Muscle layer of duodenum (tissue), 2 donors: ENCODE measurements at regions not wholly inside any gene's neighbourhood (a gene's known extent, or its start where the extent isn't known, plus 50 kb on each side); places are given as distances from the start of the nearest gene placed in this dataset.

Experiments used
- H3K27ac ChIP-seq: one replicate; pipeline ENCODE4 v1.7.0; 2013; ENCODE audit warnings: mild to moderate bottlenecking, low read length
- H3K27me3 ChIP-seq: one replicate; pipeline ENCODE4 v1.7.0; 2013; ENCODE audit warnings: low read depth, mild to moderate bottlenecking, control low read depth, low read length
- H3K36me3 ChIP-seq, 2 donors: one replicate each; pipeline ENCODE4 v1.7.0; 2013; ENCODE audit warnings: low read length in 2 of 2, control low read depth in 1 of 2, mild to moderate bottlenecking in 1 of 2; ENCODE audit not compliant: insufficient read depth in 2 of 2, control insufficient read depth in 1 of 2
- H3K4me1 ChIP-seq, 2 donors: one replicate each; pipeline ENCODE4 v1.7.0; 2013; ENCODE audit warnings: low read length in 2 of 2, mild to moderate bottlenecking in 2 of 2, control low read depth in 1 of 2, moderate library complexity in 1 of 2; ENCODE audit not compliant: insufficient read depth in 2 of 2, control insufficient read depth in 1 of 2
- H3K4me3 ChIP-seq, 2 donors: one replicate each; pipeline ENCODE4 v1.7.0; 2013; ENCODE audit warnings: low read length in 2 of 2, low read depth in 1 of 2, mild to moderate bottlenecking in 1 of 2
- H3K9me3 ChIP-seq, 2 donors: one replicate each; pipeline ENCODE4 v1.7.0; 2013; ENCODE audit warnings: low read length in 2 of 2, control low read depth in 1 of 2, mild to moderate bottlenecking in 1 of 2; ENCODE audit not compliant: control insufficient read depth in 1 of 2
- donor health status: healthy.

DNA sequence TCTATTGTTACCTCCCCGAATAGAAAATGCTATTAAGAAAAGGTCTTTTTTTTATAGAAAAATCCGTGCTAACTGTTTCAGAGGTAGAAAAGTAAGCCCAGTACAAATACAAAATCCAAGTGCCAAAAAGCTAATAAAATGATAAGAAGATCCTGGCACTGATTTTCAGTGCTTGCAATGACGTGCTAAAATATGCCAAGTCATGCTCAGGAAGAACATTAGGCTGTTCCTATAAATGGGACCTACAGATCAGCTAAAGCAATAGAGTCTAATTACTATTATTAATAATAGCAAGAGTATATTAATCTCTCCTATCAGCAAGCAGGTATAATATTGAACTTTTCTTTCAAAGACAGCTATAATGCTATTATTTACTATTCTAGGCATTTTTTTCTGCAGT, 305.8 kb downstream of the PPARGC1A start:
- Histone ChIP-seq H3K36me3 (no peaks in the 10 kb centered on the region), H3K27ac (no peak overlapping the region), H3K27me3 (no peaks in the 10 kb centered on the region), H3K9me3 (no peaks in the 10 kb centered on the region), H3K4me1 (no peaks in the 10 kb centered on the region), H3K4me3 (no peak overlapping the region)

DNA sequence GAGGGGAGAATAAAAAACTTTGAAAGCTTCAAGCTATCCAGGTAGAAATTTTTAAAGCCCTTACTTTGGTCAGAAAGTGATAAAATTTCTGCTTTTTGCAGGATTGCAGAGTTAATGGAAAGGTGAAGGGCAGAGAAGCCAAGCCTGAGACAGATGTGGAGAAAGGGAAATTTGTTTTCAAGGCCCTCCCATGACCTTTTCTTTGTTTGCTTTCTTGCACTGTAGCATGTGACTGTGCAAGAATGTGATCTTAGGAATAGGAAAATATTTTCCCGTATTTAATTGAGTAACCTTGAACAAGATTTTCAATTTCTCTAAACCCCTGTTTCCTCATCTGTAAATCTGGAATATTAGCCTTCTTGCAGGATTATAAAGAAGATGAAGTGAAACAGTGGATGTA, 307.2 kb downstream of the PPARGC1A start:
- no peak overlapping the region for H3K27ac ChIP-seq
- H3K9me3 ChIP-seq, result no peaks in the 10 kb centered on the region
- no peaks in the 10 kb centered on the region for H3K4me1 ChIP-seq
- H3K27me3 ChIP-seq, result no peaks in the 10 kb centered on the region
- H3K4me3 ChIP-seq, result no peak overlapping the region
- H3K36me3 ChIP-seq, result no peaks in the 10 kb centered on the region

DNA sequence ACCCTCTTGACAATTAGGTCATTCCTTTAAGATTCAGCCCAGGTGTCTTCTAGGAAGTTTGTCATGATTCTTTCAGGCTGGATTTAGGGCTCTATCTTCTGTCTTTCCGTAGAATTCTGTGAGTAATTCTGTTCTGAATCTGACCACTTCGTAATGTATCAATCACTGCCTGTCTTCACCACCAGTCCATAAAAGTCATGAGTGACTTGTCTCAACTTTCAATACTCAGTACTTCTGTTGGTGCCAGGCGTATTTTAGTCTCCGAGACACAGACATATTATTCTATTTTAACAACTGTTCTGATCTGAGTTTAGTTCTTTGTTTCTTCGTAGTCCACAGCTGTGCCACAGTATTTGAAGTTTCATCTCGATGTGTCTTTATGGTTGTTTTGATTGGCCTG, 310.7 kb downstream of the PPARGC1A start:
- Histone ChIP-seq H3K27me3 (no peaks in the 10 kb centered on the region), H3K4me1 (no peaks in the 10 kb centered on the region), H3K4me3 (no peak overlapping the region), H3K27ac (no peak overlapping the region), H3K36me3 (no peaks in the 10 kb centered on the region), H3K9me3 (no peaks in the 10 kb centered on the region)

DNA sequence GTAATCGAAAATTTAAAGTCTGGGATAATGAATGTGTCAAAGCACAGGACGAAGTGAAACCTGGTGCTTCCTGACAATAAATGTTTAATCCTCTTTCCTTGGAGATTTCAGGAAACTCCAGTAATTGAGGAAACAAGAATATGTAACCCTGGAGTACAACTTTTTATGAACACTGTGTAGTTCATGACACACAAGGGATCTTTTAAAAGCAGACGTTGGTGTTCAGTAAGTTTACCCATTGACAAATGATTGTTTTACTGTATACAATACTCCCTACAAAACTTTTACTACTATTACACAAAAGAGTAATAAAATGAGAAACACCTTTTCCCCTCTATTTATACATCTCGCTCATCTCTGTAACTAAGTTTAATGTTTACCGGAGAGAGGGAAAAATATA, 312.4 kb downstream of the PPARGC1A start:
- H3K4me1 ChIP-seq, result no peaks in the 10 kb centered on the region
- H3K27ac ChIP-seq, result no peak overlapping the region
- H3K36me3 ChIP-seq, result no peaks in the 10 kb centered on the region
- H3K4me3 ChIP-seq, result no peak overlapping the region
- no peaks in the 10 kb centered on the region for H3K9me3 ChIP-seq
- H3K27me3 ChIP-seq, result no peaks in the 10 kb centered on the region

DNA sequence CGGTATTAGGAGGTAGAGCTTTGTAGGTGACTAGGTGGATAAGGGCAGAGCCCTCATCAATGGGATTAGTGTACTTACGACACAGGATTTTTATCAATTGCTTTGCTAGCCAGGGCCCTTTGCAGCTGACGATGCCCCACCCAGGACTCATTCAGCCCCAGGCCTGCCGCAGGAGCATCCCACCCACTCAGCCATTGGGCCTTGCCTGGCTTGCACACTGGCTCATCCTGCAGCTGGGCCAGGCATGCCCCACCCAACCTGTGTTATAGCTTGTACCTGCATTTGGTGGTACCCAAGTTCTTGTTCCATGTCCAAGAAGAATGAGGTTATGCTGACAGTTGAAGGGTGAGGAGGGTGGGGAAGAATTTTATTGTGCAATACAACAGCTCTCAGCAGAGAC, 317.5 kb downstream of the PPARGC1A start:
- H3K36me3 ChIP-seq, result no peaks in the 10 kb centered on the region
- H3K27ac ChIP-seq, result no peak overlapping the region
- no peaks in the 10 kb centered on the region for H3K9me3 ChIP-seq
- H3K4me1 ChIP-seq, result no peaks in the 10 kb centered on the region
- H3K27me3 ChIP-seq, result no peaks in the 10 kb centered on the region
- no peak overlapping the region for H3K4me3 ChIP-seq

DNA sequence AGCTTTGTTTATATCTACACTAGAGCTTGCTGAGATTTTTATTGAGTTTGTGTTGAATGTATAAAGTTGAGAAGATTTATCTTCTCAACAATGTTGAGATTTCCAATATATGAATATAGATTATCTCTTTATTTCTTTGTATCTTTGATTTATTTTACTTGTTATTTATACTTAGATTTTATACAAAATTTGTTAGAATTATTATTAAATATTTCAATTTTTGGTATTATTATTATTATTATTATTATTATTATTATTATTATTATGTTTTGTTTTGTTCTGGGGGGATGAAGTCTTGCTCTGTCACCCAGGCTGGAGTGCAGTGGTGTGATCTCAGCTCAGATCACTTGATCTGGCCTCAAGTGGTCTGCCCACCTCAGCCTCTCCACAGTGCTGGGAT, 322.5 kb downstream of the PPARGC1A start:
- H3K9me3 ChIP-seq, result no peaks in the 10 kb centered on the region
- no peak overlapping the region for H3K4me3 ChIP-seq
- no peak overlapping the region for H3K27ac ChIP-seq
- no peaks in the 10 kb centered on the region for H3K27me3 ChIP-seq
- H3K36me3 ChIP-seq, result no peaks in the 10 kb centered on the region
- H3K4me1 ChIP-seq, result no peaks in the 10 kb centered on the region

DNA sequence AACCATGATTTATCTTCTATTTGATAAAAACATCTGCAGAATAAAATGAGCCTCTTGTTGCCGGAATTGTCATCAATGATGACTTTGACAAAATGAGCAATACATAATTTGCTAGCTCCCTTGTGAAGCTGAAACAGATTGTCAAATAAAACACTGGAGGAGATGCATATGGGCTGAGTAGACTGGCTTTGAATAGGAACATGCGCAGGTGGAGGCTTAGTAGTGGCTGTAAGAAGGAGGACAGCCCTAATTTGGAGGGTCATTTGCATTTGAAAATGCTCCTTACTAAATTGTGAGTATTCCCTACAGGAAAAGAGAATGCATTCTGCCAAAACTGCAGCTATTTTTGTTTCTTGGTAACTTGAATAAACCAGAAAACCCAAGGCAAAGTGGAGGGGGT, 329.1 kb downstream of the PPARGC1A start:
- Histone ChIP-seq H3K4me1 (no peaks in the 10 kb centered on the region), H3K36me3 (no peaks in the 10 kb centered on the region), H3K27me3 (no peaks in the 10 kb centered on the region), H3K9me3 (no peaks in the 10 kb centered on the region), H3K4me3 (no peak overlapping the region), H3K27ac (no peak overlapping the region)

DNA sequence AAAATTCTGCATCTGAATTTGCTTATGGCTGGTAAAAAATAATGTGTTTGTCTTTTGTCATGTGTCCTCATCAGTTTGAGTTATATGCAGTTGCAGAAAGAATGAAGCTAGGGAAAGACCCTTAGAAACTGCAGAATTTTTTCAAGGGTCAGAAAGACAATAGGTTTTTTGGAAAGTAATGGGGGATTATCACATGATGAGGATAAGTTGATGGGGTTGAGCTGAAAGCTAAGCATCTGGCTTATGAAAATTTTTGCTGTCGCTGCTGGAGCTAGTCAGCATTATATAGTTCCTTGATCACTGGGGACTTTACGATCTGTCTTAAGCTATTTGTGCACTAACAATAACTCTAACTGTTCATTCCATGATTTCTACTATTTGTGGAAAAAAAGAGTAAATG, 331.7 kb downstream of the PPARGC1A start:
- Histone ChIP-seq H3K9me3 (peaks cover 0 to 6% of the 10 kb centered on the region in 2 donors), H3K4me1 (no peaks in the 10 kb centered on the region), H3K27me3 (no peaks in the 10 kb centered on the region), H3K4me3 (no peak overlapping the region), H3K36me3 (no peaks in the 10 kb centered on the region), H3K27ac (no peak overlapping the region)

DNA sequence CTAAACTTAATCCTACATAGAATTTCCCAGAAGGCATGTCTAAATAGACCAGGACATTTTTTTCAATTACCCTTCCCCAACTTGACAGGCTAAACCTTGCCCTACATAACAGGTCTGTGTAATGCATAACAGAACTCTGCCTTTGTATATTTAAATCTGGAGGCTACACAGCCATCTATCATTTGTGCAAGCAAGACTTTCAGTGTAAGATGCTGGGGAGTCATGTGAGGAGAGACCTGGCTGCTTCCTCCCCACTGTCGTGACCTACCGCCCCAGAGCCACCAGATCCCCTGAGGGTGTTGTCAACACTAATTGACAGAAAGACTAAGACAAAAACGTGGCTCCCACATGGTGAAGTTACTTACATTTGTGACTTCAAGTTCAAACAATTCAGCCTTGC, 342.2 kb downstream of the PPARGC1A start:
- no peaks in the 10 kb centered on the region for H3K36me3 ChIP-seq
- no peak overlapping the region for H3K4me3 ChIP-seq
- H3K27ac ChIP-seq, result no peak overlapping the region
- H3K9me3 ChIP-seq, result no peaks in the 10 kb centered on the region
- H3K27me3 ChIP-seq, result no peaks in the 10 kb centered on the region
- no peaks in the 10 kb centered on the region for H3K4me1 ChIP-seq

DNA sequence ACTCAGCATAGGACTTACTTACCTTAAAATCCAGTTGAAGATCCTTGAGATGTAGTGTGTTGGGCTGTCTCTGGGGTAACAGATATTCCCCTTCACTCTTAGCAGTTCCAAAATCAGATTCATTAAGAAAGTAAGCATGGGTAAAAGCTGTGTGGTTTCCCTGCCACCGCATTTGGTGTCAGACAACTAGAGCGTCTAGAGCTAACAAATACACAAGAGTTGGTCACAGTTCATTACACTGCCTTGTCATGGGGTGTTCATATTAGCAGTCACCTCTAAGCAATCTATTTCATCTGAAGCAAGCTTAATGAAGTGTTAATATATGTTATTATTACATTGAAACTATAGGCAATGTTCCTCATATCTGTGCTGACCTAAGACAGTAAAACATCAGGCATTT, 342.8 kb downstream of the PPARGC1A start:
- no peaks in the 10 kb centered on the region for H3K36me3 ChIP-seq
- H3K27ac ChIP-seq, result no peak overlapping the region
- no peaks in the 10 kb centered on the region for H3K27me3 ChIP-seq
- no peaks in the 10 kb centered on the region for H3K4me1 ChIP-seq
- H3K9me3 ChIP-seq, result no peaks in the 10 kb centered on the region
- no peak overlapping the region for H3K4me3 ChIP-seq

DNA sequence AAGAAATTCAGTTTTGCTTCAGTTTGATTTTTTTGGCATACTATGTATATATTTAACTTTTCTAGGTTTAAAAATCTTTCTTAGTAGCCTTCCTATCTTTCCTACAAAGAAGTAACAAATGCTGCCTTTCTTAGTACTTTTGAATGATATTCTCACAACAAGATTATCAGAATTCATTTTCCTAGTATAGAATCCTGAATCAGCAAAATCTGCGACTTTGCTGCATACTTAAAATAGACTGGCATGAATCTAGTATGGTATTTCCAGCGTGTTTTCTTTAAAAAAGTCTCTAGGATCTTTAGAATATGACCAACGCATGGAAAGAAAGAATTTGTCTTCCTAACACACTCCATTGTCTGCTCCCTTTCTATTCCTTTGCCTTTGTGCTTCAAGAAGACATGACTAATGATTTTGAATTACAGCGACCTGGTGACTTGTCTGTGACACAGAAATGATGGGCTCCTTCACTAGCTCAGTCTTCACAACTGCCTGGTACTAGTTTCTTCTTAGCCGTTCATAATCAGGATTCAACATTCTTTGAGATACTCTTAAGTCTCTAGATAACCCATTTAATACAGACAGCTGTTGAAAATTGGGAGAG, 349.8 kb downstream of the PPARGC1A start:
- H3K4me1 ChIP-seq, result no peaks in the 10 kb centered on the region

DNA sequence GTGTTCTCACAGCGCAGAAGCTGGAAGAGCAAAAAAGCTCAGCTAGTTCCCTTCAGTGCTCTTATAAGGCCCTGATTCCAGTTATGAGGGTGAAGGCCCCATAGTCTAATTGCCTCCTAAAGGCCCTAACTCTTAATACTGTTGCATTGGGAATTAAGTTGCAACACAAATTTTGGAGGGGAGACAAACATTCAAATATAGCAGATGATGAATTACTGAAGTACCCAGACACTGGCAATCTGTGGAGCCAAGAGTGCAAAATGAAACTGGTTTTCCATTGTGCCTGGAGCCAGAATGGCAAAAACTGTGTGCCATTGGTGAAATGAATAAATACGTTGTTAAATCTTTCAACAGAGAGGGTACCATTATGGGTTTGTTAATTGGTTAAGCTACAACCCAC, 356.0 kb downstream of the PPARGC1A start:
- H3K27ac ChIP-seq, result no peak overlapping the region
- H3K4me3 ChIP-seq, result no peak overlapping the region
- no peaks in the 10 kb centered on the region for H3K36me3 ChIP-seq
- peaks cover 0 to 6% of the 10 kb centered on the region in 2 donors for H3K9me3 ChIP-seq
- H3K27me3 ChIP-seq, result no peaks in the 10 kb centered on the region
- no peaks in the 10 kb centered on the region for H3K4me1 ChIP-seq

More for the DNA sequence above, 349.8 kb downstream of the PPARGC1A start:
- Histone ChIP-seq H3K27ac (no peak overlapping the region), H3K36me3 (no peaks in the 10 kb centered on the region), H3K27me3 (no peaks in the 10 kb centered on the region), H3K9me3 (no peaks in the 10 kb centered on the region), H3K4me3 (no peak overlapping the region)
